Nephron (organoid): ENCODE measurements at regions not wholly inside any gene's neighbourhood (a gene's known extent, or its start where the extent isn't known, plus 50 kb on each side); places are given as distances from the start of the nearest gene placed in this dataset.
A peak's percentile ranks its signal among the peaks of the same experiment; 100 is the strongest.

Source experiments
- H3K27ac Mint-ChIP-seq, 3 experiments: 2 replicates each; pipeline ENCODE4 v1.8.0; 2020; ENCODE audit warnings: mixed read lengths in 3 of 3, mild to moderate bottlenecking in 2 of 3, moderate library complexity in 1 of 3
- H3K27me3 Mint-ChIP-seq: 2 replicates; pipeline ENCODE4 v1.8.0; 2021; ENCODE audit warnings: low read depth, mild to moderate bottlenecking, moderate library complexity, mixed read lengths
- H3K36me3 Mint-ChIP-seq: 2 replicates; pipeline ENCODE4 v1.8.0; 2020; ENCODE audit warnings: low read depth, mixed read lengths
- H3K4me1 Mint-ChIP-seq: 2 replicates; pipeline ENCODE4 v1.8.0; 2020; ENCODE audit warnings: mixed read lengths
- H3K4me3 Mint-ChIP-seq, 3 experiments: 2 replicates each; pipeline ENCODE4 v1.8.0; 2020; ENCODE audit warnings: mild to moderate bottlenecking in 3 of 3, mixed read lengths in 3 of 3, moderate library complexity in 2 of 3
- H3K9me3 Mint-ChIP-seq: 2 replicates; pipeline ENCODE4 v1.8.0; 2020; ENCODE audit warnings: mixed read lengths
- TF ChIP-seq, protein P1 (sequence below), 3 experiments: fragments of 200-600 bp; sonication (generic); IDR thresholded peaks; one replicate each; pipeline ENCODE4 v1.5.0; 2021; ENCODE audit warnings: antibody characterized with exemption in 3 of 3; ENCODE audit not compliant: unreplicated experiment in 3 of 3

DNA sequence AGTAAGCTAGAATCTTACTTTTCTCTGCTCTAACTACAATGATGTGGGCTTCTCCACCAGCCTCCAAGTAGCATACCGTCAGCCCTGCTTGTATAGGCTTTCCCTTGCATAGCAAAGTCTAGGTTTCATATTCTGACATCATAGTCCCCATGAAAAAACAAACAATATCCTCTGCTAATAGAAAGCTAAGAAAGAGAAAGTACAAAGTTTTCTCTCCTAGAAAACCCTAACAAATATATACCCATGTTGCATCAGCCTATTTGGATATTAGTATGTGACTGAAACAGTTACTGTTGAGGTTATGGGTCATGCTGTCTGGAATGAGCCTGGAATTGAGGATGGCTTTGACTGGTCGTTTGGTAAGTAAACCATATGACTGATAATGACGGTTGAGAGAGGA lies 1696.0 kb downstream of the MAT2B start:
- TF ChIP-seq, protein P1, sequence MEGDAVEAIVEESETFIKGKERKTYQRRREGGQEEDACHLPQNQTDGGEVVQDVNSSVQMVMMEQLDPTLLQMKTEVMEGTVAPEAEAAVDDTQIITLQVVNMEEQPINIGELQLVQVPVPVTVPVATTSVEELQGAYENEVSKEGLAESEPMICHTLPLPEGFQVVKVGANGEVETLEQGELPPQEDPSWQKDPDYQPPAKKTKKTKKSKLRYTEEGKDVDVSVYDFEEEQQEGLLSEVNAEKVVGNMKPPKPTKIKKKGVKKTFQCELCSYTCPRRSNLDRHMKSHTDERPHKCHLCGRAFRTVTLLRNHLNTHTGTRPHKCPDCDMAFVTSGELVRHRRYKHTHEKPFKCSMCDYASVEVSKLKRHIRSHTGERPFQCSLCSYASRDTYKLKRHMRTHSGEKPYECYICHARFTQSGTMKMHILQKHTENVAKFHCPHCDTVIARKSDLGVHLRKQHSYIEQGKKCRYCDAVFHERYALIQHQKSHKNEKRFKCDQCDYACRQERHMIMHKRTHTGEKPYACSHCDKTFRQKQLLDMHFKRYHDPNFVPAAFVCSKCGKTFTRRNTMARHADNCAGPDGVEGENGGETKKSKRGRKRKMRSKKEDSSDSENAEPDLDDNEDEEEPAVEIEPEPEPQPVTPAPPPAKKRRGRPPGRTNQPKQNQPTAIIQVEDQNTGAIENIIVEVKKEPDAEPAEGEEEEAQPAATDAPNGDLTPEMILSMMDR (IDR thresholded peaks at IDR 0.05; ENCODE audit: unreplicated experiment in 3 of 3) = no peak
- no peaks in the 10 kb centered on the region for H3K36me3 Mint-ChIP-seq

DNA sequence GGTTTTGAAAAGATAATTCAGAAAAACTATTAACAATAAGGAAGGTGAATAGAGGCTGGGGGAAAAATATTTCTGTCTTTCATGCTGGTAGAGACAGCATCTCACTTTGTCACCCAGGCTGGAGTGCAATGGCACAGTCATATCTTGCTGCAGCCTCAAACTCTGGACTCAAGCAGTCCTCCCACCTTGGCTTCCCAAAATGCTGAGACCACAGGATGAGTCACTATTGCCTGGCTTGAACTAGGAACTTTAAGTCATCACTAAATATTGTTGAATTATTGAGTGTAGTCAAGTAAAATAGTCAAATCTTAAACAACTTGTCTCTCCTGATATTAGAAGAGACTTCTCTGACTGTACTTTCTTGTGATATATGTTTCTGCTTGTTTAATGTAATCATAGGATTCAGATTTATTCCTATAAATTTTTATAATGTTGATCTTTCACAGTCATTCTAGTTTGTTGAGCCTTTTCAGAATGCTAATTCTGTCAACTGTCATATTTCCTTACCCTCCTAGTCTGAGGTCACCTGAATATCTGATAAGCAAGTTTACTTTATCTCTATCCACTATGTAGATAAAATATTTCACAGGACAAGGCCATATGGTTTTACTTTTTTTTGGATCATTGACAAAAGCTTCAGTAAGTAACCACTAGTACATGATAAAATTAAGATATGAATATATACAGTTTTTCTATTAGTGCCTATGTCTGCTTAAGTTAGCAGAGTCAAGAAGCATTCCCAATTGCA lies 1696.5 kb downstream of the MAT2B start:
- no peaks in the 10 kb centered on the region for H3K9me3 Mint-ChIP-seq
- TF ChIP-seq, protein P1 (IDR thresholded peaks at IDR 0.05; ENCODE audit: unreplicated experiment in 3 of 3) = no peak
- H3K27ac Mint-ChIP-seq = peak overlapping the region; percentile 11 to 64 (median 48)
- no peak overlapping the region for H3K4me3 Mint-ChIP-seq
- H3K36me3 Mint-ChIP-seq = no peaks in the 10 kb centered on the region
- H3K27me3 Mint-ChIP-seq = no peaks in the 10 kb centered on the region
- H3K4me1 Mint-ChIP-seq = peaks cover 17% of the 10 kb centered on the region

More for the DNA sequence above, 1696.0 kb downstream of the MAT2B start:
- peak overlapping the region; percentile 11 to 64 (median 48) for H3K27ac Mint-ChIP-seq
- no peaks in the 10 kb centered on the region for H3K27me3 Mint-ChIP-seq
- no peak overlapping the region for H3K4me3 Mint-ChIP-seq
- H3K9me3 Mint-ChIP-seq = no peaks in the 10 kb centered on the region
- peaks cover 17% of the 10 kb centered on the region for H3K4me1 Mint-ChIP-seq

DNA sequence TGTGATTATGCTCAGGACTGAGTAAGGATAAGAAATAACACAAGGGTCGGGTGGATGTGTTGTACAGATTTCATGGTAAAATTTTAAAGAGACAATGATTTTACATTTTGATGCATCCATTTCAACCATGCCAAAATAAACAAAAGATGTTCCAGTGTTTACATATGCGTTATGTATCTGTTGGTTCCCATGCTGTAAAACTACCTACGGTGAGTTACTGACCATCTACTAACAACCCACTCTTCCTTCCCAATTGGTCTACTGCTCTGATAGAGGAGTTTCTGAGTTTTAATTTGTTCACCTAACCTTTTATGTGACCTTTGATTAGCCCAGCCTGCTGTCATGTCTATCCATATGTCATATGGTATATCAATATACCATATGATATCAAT lies 1697.1 kb downstream of the MAT2B start:
- no peaks in the 10 kb centered on the region for H3K36me3 Mint-ChIP-seq
- H3K4me1 Mint-ChIP-seq = peaks cover 17% of the 10 kb centered on the region
- TF ChIP-seq, protein P1 (IDR thresholded peaks at IDR 0.05; ENCODE audit: unreplicated experiment in 3 of 3) = no peak
- no peak overlapping the region for H3K4me3 Mint-ChIP-seq
- H3K9me3 Mint-ChIP-seq = no peaks in the 10 kb centered on the region
- no peaks in the 10 kb centered on the region for H3K27me3 Mint-ChIP-seq
- peak overlapping the region in 2 of 3 experiments; percentile 18 to 64 for H3K27ac Mint-ChIP-seq

DNA sequence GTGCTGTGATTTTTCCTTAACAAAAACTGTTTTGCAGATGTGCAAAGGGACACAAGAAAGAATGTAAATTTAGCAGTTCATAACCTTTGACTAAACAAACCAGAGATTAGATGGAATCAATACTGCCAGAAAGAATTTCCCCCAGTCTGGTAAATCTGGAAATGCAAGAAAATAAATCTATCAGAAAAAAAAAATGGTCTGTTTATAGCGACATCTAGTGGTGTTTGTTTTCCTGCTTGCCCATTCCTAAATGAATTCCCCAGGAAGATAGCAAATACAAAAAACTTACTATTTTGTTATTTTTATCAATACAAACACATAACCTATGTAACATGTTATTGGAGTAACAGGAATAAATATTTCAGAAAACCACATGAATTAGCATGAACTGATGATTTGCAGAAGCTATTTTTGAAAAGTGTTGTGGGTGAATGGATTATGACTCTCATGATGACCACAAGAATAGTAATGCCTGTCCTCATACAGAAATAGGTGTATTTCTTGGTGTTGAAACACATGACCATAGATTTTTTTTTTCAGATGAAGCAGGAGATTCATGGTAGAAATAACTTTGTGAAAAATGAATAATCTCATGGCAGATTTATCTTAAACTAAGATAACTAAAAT lies 1703.8 kb downstream of the MAT2B start:
- Mint-ChIP-seq H3K36me3 (no peaks in the 10 kb centered on the region), H3K4me1 (peaks cover 16% of the 10 kb centered on the region)

DNA sequence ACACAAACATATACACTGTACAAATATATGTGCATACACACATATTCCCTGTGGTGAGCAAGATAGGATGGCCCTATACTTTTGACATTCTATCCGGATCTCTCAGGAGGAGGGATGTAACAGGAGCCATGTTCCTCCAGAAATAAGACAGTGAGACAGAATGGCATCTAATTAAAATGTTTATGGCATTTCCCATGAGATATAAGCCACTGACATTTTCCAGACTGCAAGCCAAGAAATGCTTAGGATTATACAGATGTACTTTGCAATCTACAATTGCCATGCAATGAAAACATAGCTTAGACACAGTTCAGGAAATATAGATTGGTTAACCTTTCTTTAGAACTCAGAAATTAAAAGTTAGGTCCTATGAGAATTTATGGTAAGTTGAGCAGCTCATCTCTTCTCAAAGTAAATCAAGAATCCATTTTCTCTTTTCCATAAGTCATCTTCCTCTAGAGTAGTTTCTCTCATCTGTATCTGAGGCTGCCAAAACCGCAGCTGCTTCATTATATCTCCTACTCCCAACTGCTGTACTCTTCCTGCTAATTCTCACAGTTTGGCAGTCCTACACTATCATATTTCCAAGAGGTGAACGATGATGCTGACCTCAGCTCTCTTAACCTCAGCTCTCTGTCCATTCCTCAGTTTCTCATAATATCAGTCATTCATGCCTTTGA lies 1719.1 kb downstream of the MAT2B start:
- peaks cover 3% of the 10 kb centered on the region for H3K27me3 Mint-ChIP-seq
- no peaks in the 10 kb centered on the region for H3K36me3 Mint-ChIP-seq
- TF ChIP-seq, protein P1 (IDR thresholded peaks at IDR 0.05; ENCODE audit: unreplicated experiment in 3 of 3) = no peak
- peaks cover 8% of the 10 kb centered on the region for H3K9me3 Mint-ChIP-seq
- H3K4me1 Mint-ChIP-seq = peaks cover 35% of the 10 kb centered on the region
- no peak overlapping the region for H3K4me3 Mint-ChIP-seq
- peak overlapping the region; percentile 52 to 84 (median 82) for H3K27ac Mint-ChIP-seq

More for the DNA sequence above, 1703.8 kb downstream of the MAT2B start:
- TF ChIP-seq, protein P1 (IDR thresholded peaks at IDR 0.05; ENCODE audit: unreplicated experiment in 3 of 3) = peak; percentile 66 to 82 (median 67)
- peak overlapping the region in 2 of 3 experiments; percentile 42 to 58 for H3K27ac Mint-ChIP-seq
- H3K4me3 Mint-ChIP-seq = no peak overlapping the region
- no peaks in the 10 kb centered on the region for H3K9me3 Mint-ChIP-seq
- no peaks in the 10 kb centered on the region for H3K27me3 Mint-ChIP-seq
